ENCODE measurements at regions not wholly inside any gene's neighbourhood (a gene's known extent, or its start where the extent isn't known, plus 50 kb on each side); places are given as distances from the start of the nearest gene placed in this dataset.
A peak's percentile ranks its signal among the peaks of the same experiment; 100 is the strongest.
"Not testable (repeated sequence)": the region's sequence is repeated elsewhere in the genome, so short reads cannot be mapped to it uniquely, and the experiment has no call there.

DNA sequence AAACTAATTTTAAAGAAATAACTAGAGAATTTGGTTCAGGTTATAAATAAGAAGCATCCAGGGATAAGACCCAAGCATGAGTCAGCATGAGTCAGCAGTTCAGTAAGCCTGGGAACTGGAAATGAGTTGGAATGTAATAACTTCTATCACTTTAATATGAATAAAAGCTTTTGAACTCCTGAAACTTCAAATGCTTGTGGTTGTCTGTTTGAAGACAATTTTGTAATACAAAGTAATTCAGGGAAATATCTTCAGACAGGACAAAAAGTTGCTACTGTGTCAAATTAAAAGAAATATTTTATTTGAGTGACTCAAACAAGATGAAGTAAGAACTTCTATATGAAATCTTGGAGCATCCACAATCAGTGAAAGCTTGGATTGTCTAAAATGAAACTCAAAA lies 331.2 kb upstream of the DAB2 start:
- ChIA-PET CTCF (no interaction called here), POLR2A (ENCODE audit: low non-redundant PET) (no interaction called here)
- peak; percentile 52 for DNase-seq (ENCODE audit: low spot score)
- Histone ChIP-seq H3K27ac (ENCODE audit: low read depth, low read length, poor library complexity, severe bottlenecking) (no peak overlapping the region), H3K4me3 (ENCODE audit: low read depth, low read length, poor library complexity, severe bottlenecking) (no peak overlapping the region), H3K9me3 (ENCODE audit: low read depth, low read length, poor library complexity, severe bottlenecking) (no peaks in the 10 kb centered on the region), H3K36me3 (ENCODE audit: insufficient read depth, low read length, poor library complexity, severe bottlenecking) (no peaks in the 10 kb centered on the region), H3K4me1 (ENCODE audit: insufficient read depth, low read length, poor library complexity, severe bottlenecking) (no peaks in the 10 kb centered on the region), H3K27me3 (replicated peaks; ENCODE audit: insufficient read depth, low read depth, low read length, poor library complexity) (no peaks in the 10 kb centered on the region)
- TF ChIP-seq CTCF (conservative IDR thresholded peaks at IDR 0.05; ENCODE audit: low read depth, low read length) (no peak), EZH2 (IDR thresholded peaks at IDR 0.05; ENCODE audit: borderline replicate concordance, low read depth, low read length, poor library complexity, severe bottlenecking) (no peak)
- BruUV-seq (replicated peaks): no TSS peak
- intact Hi-C loops (cut with micrococcal nuclease; ENCODE audit: unreplicated experiment): no loop called here

DNA sequence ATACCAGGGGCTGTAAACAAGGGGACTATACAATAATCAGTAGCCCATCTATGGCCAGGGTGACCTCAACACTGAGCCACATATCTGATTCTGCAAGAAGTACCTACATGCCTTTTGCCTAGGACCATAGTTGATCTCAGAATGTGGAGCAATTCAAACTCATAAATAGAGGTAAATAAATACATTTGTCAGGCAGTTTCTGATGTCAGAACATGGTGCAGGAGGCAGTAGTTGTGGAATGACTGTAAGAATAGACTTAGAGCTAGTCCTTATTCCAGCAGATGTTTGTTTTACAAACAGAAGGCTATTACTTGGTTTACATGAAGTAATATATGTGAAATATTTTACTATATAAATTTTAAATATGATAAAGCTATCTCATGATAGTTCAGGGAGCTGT lies 330.7 kb upstream of the DAB2 start:
- H3K9me3 ChIP-seq (ENCODE audit: low read depth, low read length, poor library complexity, severe bottlenecking): no peaks in the 10 kb centered on the region
- no TSS peak for BruUV-seq (replicated peaks)
- no peak overlapping the region for H3K4me3 ChIP-seq (ENCODE audit: low read depth, low read length, poor library complexity, severe bottlenecking)
- intact Hi-C loops (cut with micrococcal nuclease; ENCODE audit: unreplicated experiment): no loop called here
- ChIA-PET CTCF (no interaction called here), POLR2A (ENCODE audit: low non-redundant PET) (no interaction called here)
- H3K36me3 ChIP-seq (ENCODE audit: insufficient read depth, low read length, poor library complexity, severe bottlenecking): no peaks in the 10 kb centered on the region
- H3K27me3 ChIP-seq (replicated peaks; ENCODE audit: insufficient read depth, low read depth, low read length, poor library complexity): no peaks in the 10 kb centered on the region
- no peaks in the 10 kb centered on the region for H3K4me1 ChIP-seq (ENCODE audit: insufficient read depth, low read length, poor library complexity, severe bottlenecking)
- TF ChIP-seq CTCF (conservative IDR thresholded peaks at IDR 0.05; ENCODE audit: low read depth, low read length) (no peak), EZH2 (IDR thresholded peaks at IDR 0.05; ENCODE audit: borderline replicate concordance, low read depth, low read length, poor library complexity, severe bottlenecking) (no peak)
- no peak for DNase-seq (ENCODE audit: low spot score)
- H3K27ac ChIP-seq (ENCODE audit: low read depth, low read length, poor library complexity, severe bottlenecking): no peak overlapping the region

DNA sequence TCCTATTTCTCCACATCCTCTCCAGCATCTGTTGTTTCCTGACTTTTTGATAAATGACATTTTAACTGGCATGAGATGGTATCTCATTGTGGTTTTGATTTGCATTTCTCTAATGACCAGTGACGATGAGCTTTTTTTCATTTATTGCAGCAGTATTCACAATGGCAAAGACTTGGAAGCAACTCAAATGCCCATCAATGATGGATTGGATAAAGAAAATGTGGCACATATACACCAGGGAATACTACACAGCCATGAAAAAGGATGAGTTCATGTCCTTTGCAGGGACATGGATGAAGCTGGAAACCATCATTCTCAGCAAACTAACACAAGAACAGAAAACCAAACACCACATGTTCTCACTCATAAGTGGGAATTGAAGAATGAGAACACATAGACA lies 329.0 kb upstream of the DAB2 start:
- H3K4me3 ChIP-seq (ENCODE audit: low read depth, low read length, poor library complexity, severe bottlenecking); H3K27ac ChIP-seq (ENCODE audit: low read depth, low read length, poor library complexity, severe bottlenecking); H3K9me3 ChIP-seq (ENCODE audit: low read depth, low read length, poor library complexity, severe bottlenecking); H3K36me3 ChIP-seq (ENCODE audit: insufficient read depth, low read length, poor library complexity, severe bottlenecking); H3K27me3 ChIP-seq (replicated peaks; ENCODE audit: insufficient read depth, low read depth, low read length, poor library complexity); BruUV-seq (replicated peaks); DNase-seq (ENCODE audit: low spot score); CTCF ChIA-PET; intact Hi-C loops (cut with micrococcal nuclease; ENCODE audit: unreplicated experiment); H3K4me1 ChIP-seq (ENCODE audit: insufficient read depth, low read length, poor library complexity, severe bottlenecking); POLR2A ChIA-PET (ENCODE audit: low non-redundant PET): not testable (repeated sequence)

DNA sequence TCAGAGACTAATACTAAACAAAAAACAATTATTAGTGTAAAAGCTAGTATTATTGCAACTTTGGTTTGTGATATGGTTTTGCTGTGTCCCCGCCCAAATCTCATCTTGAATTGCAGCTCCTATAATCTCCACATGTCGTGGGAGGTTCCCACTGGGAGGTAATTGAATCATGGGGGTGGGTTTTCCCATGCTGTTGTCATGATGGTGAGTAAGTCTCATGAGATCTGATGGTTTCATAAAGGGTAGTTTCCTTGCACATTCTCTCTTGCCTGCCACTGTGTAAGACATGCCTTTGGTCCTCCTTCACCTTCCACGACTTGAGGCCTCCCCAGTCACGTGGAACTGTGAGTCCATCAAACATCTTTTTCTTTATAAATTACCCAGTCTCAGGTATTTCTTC lies 325.9 kb upstream of the DAB2 start:
- Histone ChIP-seq H3K4me1 (ENCODE audit: insufficient read depth, low read length, poor library complexity, severe bottlenecking) (no peaks in the 10 kb centered on the region), H3K27ac (ENCODE audit: low read depth, low read length, poor library complexity, severe bottlenecking) (no peak overlapping the region), H3K27me3 (replicated peaks; ENCODE audit: insufficient read depth, low read depth, low read length, poor library complexity) (no peaks in the 10 kb centered on the region), H3K9me3 (ENCODE audit: low read depth, low read length, poor library complexity, severe bottlenecking) (no peaks in the 10 kb centered on the region), H3K4me3 (ENCODE audit: low read depth, low read length, poor library complexity, severe bottlenecking) (no peak overlapping the region), H3K36me3 (ENCODE audit: insufficient read depth, low read length, poor library complexity, severe bottlenecking) (no peaks in the 10 kb centered on the region)
- DNase-seq (ENCODE audit: low spot score): no peak
- TF ChIP-seq CTCF (conservative IDR thresholded peaks at IDR 0.05; ENCODE audit: low read depth, low read length) (no peak), EZH2 (IDR thresholded peaks at IDR 0.05; ENCODE audit: borderline replicate concordance, low read depth, low read length, poor library complexity, severe bottlenecking) (no peak)
- no TSS peak for BruUV-seq (replicated peaks)
- intact Hi-C loops (cut with micrococcal nuclease; ENCODE audit: unreplicated experiment): no loop called here
- ChIA-PET CTCF (no interaction called here), POLR2A (ENCODE audit: low non-redundant PET) (no interaction called here)

Measured in A673 (cell line).